HG02981 (cell line): ENCODE measurements at regions not wholly inside any gene's neighbourhood (a gene's known extent, or its start where the extent isn't known, plus 50 kb on each side); places are given as distances from the start of the nearest gene placed in this dataset.
"Not testable (repeated sequence)": the region's sequence is repeated elsewhere in the genome, so short reads cannot be mapped to it uniquely, and the experiment has no call there.

ENCODE experiments used
- ATAC-seq: cut with Tn5 transposase; IDR thresholded peaks from one replicate; pipeline ENCODE4 v1.9.1; 2021; ENCODE audit warnings: mild to moderate bottlenecking, moderate library complexity; ENCODE audit not compliant: unreplicated experiment

- ATAC-seq: no peak
Measured at GRCh38 chr3:5899014-5899761, 711.7 kb downstream of the EDEM1 start.

- ATAC-seq: no peak
Measured at GRCh38 chr3:5917932-5918331, 730.4 kb downstream of the EDEM1 start.

GRCh38 chr3:5918626-5919025, 731.1 kb downstream of the EDEM1 start:
- ATAC-seq: no peak

- no peak for ATAC-seq
Measured at GRCh38 chr3:5929027-5929426, 741.5 kb downstream of the EDEM1 start.

- ATAC-seq: not testable (repeated sequence)
Measured at GRCh38 chr3:5944061-5944460, 756.6 kb downstream of the EDEM1 start.

DNA sequence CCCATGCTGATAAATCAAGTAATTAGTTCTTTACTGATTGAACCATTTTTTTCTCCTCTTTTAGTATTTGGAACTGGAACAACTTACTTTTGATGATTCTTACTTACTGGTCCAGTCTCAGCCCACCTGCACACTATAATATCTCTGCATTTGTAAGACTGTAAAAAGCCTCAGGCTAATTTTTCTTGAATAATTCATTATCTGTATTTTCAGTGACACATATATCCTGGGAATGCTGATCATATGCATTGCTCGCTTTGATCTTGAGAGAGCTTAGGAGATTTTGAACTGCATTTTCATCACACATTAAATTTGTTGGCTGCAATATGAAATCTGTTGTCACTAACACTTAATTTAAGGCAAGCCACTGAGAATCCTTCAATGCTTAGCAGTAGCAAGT, 760.6 kb downstream of the EDEM1 start:
- ATAC-seq: no peak

DNA sequence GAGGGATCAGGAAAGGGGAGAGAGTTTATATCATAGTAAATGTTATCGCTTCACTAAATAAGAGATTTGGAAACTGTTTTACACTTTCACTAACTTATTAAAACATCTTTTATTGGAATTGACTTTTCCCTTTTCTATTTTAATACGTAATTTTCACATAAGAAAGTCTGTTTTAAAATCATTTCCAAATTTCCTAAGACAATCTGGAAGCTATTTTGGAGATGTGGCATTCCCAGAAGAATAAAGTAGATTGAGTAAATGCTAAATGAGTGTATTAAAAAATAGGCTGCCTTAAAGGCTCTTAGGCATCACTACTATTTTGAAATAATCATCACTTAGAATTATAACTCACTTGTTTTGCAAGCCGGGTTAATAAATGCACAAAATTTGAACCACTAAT, 763.5 kb downstream of the EDEM1 start:
- no peak for ATAC-seq

DNA sequence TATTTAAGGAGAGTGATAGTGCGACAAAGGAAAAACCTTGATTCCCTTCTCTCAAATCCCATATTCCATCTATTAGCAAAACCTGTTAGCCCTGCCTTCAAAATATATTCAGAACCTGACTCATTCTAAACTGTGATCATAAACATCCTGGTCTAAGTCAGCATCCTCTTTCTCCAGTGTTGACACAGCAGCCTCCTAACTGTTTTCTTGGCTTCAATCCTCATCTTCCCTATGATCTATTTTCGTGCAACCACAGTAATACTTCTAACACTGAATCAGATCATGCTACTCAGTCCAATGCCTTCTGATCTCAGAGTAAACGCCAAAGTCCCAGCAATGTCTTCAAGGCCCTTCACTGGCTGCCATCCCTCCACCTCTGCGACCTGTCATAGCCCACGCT, 785.1 kb downstream of the EDEM1 start:
- ATAC-seq: no peak

DNA sequence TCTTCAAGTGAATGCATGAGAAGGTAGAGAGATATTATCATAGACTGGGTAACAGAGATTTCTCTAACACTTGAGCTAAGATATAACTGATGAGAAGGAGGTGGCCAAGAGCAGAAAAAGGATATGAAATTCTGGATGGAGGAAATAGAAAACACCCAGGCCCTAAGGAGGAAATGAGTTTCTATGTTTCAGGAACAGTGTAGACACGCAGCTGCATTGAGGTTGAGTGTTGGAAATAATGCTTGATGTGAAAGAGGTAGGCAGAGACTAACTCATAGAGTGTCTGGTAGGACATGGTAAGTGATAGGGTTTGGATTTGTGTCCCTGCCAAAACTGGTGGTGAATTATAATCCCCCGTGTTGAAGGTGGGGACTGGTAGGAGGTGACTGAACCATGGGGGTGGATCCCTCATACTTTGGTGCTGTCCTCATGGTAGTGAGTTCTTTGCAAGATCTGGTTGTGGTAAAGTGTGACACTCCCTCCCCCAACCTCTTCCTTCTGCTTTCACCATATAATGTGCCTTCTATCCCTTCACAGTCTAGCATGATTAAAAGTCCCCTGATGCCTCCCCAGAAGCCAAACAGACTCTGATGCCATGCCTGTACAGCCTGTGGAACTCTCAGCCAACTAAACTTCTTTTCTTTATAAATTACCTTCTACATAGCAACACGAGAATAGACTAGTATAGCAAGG, 787.3 kb downstream of the EDEM1 start:
- no peak for ATAC-seq

DNA sequence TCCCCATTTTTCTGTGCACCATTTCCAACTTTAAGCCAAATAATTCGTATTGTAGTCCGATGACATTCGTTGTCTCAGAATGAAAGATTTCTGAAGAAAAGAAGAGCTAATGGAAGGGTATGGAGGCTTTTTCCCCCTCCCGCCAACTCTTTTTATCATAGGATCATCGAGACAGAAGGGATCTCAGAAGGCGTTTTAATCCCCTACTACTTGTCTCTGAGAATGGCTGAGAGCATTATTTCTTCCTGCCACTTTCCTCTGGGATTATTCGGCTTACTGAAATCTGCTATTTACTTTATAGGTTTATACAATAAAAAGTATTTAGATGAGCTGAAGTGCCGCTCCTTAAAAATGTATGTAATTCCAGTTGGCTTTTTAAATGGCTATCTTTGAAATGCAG, 789.8 kb downstream of the EDEM1 start:
- ATAC-seq: no peak

DNA sequence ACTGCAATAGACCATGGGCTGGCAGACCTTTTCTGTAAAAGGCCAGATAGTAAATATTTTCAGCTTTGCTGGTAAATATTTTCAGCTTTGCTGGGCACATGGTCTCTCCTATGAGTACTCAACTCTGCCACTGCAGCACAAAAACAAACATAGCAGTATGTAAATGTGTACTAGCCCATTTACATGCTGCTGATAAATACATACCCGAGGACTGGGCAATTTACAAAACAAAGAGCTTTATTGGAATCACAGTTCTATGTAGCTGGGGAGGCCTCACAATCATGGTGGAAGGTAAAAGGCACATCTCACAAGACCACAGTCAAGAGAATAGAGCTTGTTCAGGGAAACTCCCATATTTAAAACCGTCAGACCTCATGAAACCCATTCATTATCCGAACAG, 793.0 kb downstream of the EDEM1 start:
- no peak for ATAC-seq

GRCh38 chr3:5994651-5995050, 807.1 kb downstream of the EDEM1 start:
- no peak for ATAC-seq

GRCh38 chr3:6018456-6018855, 830.9 kb downstream of the EDEM1 start:
- ATAC-seq: no peak

- ATAC-seq: no peak
Measured at GRCh38 chr3:6022621-6023020, 835.1 kb downstream of the EDEM1 start.

GRCh38 chr3:6025032-6025431, 835.9 kb upstream of the GRM7 start:
- ATAC-seq: no peak

- ATAC-seq: not testable (repeated sequence)
Measured at GRCh38 chr3:6030648-6031047, 830.3 kb upstream of the GRM7 start.

- no peak for ATAC-seq
Measured at GRCh38 chr3:6035626-6036025, 825.3 kb upstream of the GRM7 start.

DNA sequence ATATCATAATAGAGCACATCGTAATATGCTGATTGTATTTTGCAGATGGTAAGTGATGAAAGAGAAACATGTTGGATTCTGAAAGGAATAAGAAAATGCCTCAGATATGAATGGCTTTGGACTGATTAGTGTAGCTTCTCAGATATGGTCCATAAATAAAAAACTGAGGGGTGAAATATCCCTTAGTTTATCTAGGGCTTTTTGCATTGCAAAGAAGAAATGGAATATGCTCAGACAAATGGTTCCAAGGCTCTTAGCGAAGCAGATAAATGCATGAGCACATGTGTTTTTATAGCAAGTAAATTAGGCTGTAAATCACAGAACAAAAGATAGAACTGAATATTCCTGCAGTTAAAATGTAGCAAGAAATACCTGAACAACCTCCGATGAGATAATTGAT, 820.9 kb upstream of the GRM7 start:
- ATAC-seq: no peak

DNA sequence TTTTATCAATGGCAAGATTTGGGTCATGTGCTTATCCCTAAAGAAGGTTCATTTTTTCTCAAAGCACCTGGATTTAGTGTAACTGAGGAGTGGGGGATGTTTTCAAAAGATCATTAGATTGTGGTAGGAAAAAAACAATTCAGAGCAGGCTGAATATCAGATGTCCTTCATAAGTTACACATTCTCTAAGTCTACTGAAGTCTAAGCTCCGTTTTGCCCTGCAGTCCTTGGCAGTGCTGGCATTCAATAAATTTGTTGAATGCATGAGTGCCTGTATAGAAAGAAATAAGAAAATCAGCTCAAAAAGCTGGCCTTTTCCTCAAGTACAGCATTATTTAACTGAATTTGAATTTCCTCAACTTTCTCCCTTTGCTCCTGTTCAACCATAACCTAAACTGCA, 819.0 kb upstream of the GRM7 start:
- ATAC-seq: no peak

- ATAC-seq: no peak
Measured at GRCh38 chr3:6047016-6047415, 813.9 kb upstream of the GRM7 start.

GRCh38 chr3:6060251-6060650, 800.7 kb upstream of the GRM7 start:
- ATAC-seq: no peak
